Fibroblast of villous mesenchyme (primary cell): ENCODE measurements at regions not wholly inside any gene's neighbourhood (a gene's known extent, or its start where the extent isn't known, plus 50 kb on each side); places are given as distances from the start of the nearest gene placed in this dataset.

Experiments
- DNase-seq: peaks from one replicate; pipeline ENCODE4 v3.0.0-alpha.2; 2010; ENCODE audit warnings: low read depth
- H3K4me3 ChIP-seq: 2 replicates; pipeline ENCODE4 v1.5.1; 2011; ENCODE audit warnings: low read depth, mild to moderate bottlenecking, low read length
- TF ChIP-seq, protein P1 (sequence below): IDR thresholded peaks from 2 replicates; pipeline ENCODE4 v1.5.1; 2012; ENCODE audit warnings: low read depth, mild to moderate bottlenecking, low read length; ENCODE audit not compliant: insufficient read depth

DNA sequence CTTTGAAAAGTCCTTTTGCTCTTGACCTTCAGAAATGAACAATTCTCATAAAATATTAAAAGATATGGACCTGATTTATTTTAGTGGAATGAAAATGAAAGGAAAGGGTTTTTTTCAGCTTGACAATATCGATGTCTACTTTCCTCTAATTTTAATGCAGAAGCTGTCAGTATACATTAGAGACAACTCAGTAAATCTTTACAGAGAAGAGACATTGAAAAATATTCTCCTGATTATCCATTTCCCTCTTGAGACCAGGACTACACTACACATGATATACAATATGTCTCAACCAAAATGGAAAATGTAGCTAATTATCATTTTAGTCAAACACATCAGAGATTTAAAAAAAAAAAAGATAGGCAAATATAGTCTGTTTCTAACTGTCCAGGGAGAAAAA lies 288.5 kb upstream of the NUDT12 start:
- no peak overlapping the region for H3K4me3 ChIP-seq
- no peak for DNase-seq
- TF ChIP-seq, protein P1, sequence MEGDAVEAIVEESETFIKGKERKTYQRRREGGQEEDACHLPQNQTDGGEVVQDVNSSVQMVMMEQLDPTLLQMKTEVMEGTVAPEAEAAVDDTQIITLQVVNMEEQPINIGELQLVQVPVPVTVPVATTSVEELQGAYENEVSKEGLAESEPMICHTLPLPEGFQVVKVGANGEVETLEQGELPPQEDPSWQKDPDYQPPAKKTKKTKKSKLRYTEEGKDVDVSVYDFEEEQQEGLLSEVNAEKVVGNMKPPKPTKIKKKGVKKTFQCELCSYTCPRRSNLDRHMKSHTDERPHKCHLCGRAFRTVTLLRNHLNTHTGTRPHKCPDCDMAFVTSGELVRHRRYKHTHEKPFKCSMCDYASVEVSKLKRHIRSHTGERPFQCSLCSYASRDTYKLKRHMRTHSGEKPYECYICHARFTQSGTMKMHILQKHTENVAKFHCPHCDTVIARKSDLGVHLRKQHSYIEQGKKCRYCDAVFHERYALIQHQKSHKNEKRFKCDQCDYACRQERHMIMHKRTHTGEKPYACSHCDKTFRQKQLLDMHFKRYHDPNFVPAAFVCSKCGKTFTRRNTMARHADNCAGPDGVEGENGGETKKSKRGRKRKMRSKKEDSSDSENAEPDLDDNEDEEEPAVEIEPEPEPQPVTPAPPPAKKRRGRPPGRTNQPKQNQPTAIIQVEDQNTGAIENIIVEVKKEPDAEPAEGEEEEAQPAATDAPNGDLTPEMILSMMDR = no peak

DNA sequence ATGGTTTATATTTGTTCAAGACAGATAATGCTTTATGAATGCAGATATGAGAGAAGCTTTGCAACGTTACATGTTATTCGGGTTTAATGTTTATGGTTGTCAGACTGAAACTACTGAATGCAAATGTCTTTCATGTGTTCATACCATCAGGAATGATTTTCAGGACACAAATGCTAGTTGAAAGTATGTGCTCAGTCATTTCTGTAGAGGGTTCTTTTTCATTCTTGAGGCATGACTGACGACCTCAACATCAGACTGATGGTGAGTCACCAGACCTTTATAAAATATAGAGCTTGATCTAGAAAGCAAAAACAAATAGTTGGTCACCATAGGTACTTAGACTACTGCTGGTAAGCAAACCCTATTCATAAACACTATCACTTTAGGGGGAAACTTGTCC lies 287.3 kb upstream of the NUDT12 start:
- H3K4me3 ChIP-seq = no peak overlapping the region
- DNase-seq = peak; percentile 51
- TF ChIP-seq, protein P1 = no peak

DNA sequence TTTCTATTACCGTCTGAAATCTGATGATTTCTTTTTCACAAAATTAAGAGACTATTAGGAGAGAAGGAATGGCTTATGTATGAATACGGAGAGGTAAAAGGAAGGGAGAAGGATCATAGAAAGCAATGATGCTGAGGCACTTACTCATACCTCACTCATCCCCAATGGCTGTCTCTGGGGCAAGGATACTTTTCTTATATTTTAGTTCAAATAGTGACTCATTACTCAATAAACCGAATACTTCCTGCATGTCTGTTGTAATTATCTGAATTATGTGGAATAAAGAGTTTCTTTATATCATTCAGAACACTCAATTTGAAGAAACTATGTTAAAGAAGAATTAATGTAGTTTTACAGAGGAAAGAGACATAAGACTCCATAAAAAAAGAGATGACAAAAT lies 284.5 kb upstream of the NUDT12 start:
- no peak for DNase-seq
- no peak overlapping the region for H3K4me3 ChIP-seq
- TF ChIP-seq, protein P1 = no peak

DNA sequence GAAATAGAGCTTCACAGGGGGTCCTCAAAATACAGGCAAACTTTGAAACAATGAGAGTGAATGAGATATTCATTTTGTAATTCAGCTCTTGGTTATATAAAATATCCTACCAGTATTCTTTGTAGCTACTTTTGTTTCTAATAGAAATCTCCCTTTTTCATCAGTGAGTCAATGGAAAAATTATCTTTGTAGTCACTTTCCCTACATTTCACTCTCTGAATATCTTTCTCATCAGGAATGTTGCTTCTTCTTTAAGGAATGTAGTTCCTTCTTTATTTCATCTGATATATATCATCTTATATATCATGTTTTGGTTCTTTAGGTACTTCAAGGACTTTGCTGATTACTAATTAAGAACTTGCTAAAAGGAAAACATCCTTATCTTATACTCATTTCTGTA lies 280.3 kb upstream of the NUDT12 start:
- TF ChIP-seq, protein P1 = no peak
- H3K4me3 ChIP-seq = no peak overlapping the region
- DNase-seq = no peak

DNA sequence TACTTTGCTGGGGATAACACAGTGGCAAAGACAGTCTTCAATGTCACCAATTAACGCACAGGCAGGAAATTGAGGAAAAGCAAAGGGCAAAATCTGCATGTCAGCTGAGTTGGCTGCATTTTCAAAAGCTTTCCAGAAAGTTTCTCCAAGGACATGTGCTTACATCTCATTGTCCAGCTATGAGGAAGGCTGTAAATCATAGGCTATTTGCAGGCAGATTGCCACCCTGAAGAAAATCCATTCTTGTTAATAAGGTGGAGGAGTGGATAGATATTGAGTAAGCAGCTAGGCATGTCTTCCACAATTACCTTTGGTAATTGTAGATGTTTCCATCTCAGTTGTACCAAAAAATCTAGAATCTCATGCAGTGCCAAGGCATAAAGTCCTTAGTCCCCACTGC lies 278.0 kb upstream of the NUDT12 start:
- TF ChIP-seq, protein P1 = no peak
- H3K4me3 ChIP-seq = no peak overlapping the region
- DNase-seq = peak; percentile 20

DNA sequence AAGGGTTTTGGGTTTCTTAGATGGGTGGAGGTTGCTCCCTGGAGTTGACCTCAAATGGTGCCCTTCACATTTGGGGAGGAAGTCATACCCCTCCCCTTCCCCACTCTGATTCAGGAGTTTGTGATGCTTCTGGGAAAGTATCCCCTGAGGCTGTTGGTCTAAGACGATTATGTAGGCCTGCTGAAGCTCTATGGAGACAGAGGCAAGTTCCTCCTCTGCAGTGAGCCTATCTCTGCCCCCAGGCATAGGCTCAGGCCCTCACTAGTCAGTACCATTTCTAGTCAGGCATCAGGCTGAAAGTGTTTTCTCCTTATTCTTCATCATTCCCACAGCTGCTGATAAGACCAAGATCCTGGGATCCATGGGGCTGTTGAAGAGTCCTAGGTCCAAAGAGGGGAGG lies 271.6 kb upstream of the NUDT12 start:
- TF ChIP-seq, protein P1 = no peak
- no peak overlapping the region for H3K4me3 ChIP-seq
- no peak for DNase-seq

DNA sequence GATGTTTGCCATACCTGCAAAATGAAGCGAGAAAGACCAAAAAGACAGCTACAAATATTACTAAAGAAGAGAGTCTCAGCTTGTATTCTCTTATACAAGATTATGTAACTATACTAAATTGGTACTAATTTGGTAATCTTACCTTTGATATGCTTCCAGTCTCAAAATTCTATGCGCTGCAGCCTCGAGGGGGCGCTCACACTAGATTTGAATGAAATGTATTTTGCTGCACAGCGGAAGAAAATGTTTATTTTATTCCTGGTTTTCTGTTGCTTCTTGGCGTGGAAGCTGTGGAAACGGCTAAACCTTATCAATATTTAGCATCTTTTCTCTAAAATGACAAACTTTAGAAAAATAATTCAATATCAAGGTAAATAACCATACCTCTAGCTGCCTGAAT lies 267.0 kb upstream of the NUDT12 start:
- no peak overlapping the region for H3K4me3 ChIP-seq
- no peak for DNase-seq
- TF ChIP-seq, protein P1 = peak; percentile 44
